GM12878 (cell line): ENCODE measurements at regions not wholly inside any gene's neighbourhood (a gene's known extent, or its start where the extent isn't known, plus 50 kb on each side); places are given as distances from the start of the nearest gene placed in this dataset.

Experiments
- CEBPB ChIP-seq, 2 experiments: fragments of 150-350 bp in 1 of 2; IDR thresholded peaks; 2 replicates each; pipeline ENCODE4 v1.6.1; 2012 to 2014; ENCODE audit warnings: low read depth in 2 of 2, low read length in 2 of 2, borderline replicate concordance in 1 of 2, inconsistent platforms in 1 of 2
- MYC ChIP-seq: IDR thresholded peaks from 2 replicates; pipeline ENCODE4 v1.6.1; 2011; ENCODE audit warnings: mild to moderate bottlenecking, low read length, moderate library complexity, inconsistent platforms; ENCODE audit not compliant: insufficient read depth, insufficient replicate concordance, insufficient read length, severe bottlenecking
- POLR2A ChIP-seq: IDR thresholded peaks from 2 replicates; pipeline ENCODE4 v1.6.1; 2011; ENCODE audit warnings: low read depth, mild to moderate bottlenecking, low read length
- TAF1 ChIP-seq: IDR thresholded peaks from 2 replicates; pipeline ENCODE4 v1.6.1; 2011; ENCODE audit warnings: mild to moderate bottlenecking, low read depth, low read length, borderline replicate concordance

DNA sequence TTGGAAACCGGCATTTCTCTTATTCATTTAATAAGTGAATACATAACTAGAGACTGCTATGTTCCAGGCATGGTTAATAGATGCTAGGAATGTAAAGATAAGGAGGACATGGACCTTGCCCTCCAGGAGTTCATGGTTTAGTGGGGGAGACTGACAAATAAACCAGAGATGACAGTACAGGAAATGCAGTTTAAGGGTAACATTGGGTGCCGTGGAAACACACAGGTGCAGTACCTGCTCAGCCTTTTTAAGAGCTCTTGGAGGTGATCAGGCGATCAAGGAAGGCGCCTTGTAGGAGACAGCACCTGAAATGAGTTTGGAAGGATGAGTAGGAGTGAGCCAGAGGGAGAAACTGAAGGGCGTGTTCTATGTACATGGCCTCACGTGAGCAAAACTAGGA is 145.8 kb downstream of the AASDH start:
- TF ChIP-seq POLR2A (no peak), CEBPB (IDR thresholded peaks at IDR 0.05; ENCODE audit: borderline replicate concordance in 1 of 2, low read depth in 2 of 2, low read length in 2 of 2) (no peak), MYC (no peak), TAF1 (no peak)
